ENCODE measurements at regions not wholly inside any gene's neighbourhood (a gene's known extent, or its start where the extent isn't known, plus 50 kb on each side); places are given as distances from the start of the nearest gene placed in this dataset.

GRCh38 chr2:147542351-147542750 is 302.5 kb upstream of the ACVR2A start:
- TF ChIP-seq CTCF (IDR thresholded peaks at IDR 0.05; ENCODE audit: insufficient read depth, low read depth, low read length) = no peak
- no peak for TF ChIP-seq EZH2 (IDR thresholded peaks at IDR 0.05; ENCODE audit: insufficient read depth, low read length)

All from astrocyte (in vitro differentiated cells and primary cell).